GM08714 (cell line): ENCODE measurements at regions not wholly inside any gene's neighbourhood (a gene's known extent, or its start where the extent isn't known, plus 50 kb on each side); places are given as distances from the start of the nearest gene placed in this dataset.
"Not testable (repeated sequence)": the region's sequence is repeated elsewhere in the genome, so short reads cannot be mapped to it uniquely, and the experiment has no call there.

Experiments
- H3K4me3 ChIP-seq: fragments of 200-500 bp; sonication (Bioruptor generic); 2 replicates; pipeline ENCODE4 v1.5.1; 2014; ENCODE audit warnings: mild to moderate bottlenecking, low read length, inconsistent platforms
- ZNF274 ChIP-seq: IDR thresholded peaks from 2 replicates; pipeline ENCODE4 v1.6.1; 2012; ENCODE audit warnings: mild to moderate bottlenecking, low read depth, low read length

- no peak overlapping the region for H3K4me3 ChIP-seq
- TF ChIP-seq ZNF274: no peak
These were observed 139.3 kb upstream of the CDK13 start for GRCh38 chr7:39810710-39811109.

- TF ChIP-seq ZNF274: no peak
- H3K4me3 ChIP-seq: no peak overlapping the region
These were observed 138.9 kb upstream of the CDK13 start for GRCh38 chr7:39811161-39811614.

GRCh38 chr7:39816462-39817060 lies 133.5 kb upstream of the CDK13 start:
- no peak for TF ChIP-seq ZNF274
- H3K4me3 ChIP-seq: no peak overlapping the region

- no peak for TF ChIP-seq ZNF274
- H3K4me3 ChIP-seq: no peak overlapping the region
These were observed 130.5 kb upstream of the CDK13 start for GRCh38 chr7:39819514-39819913.

- TF ChIP-seq ZNF274: no peak
- no peak overlapping the region for H3K4me3 ChIP-seq
These were observed 125.4 kb upstream of the CDK13 start for GRCh38 chr7:39824456-39825200.

GRCh38 chr7:39825401-39825980 lies 124.6 kb upstream of the CDK13 start:
- no peak for TF ChIP-seq ZNF274
- no peak overlapping the region for H3K4me3 ChIP-seq

GRCh38 chr7:39826166-39826565 lies 123.9 kb upstream of the CDK13 start:
- no peak for TF ChIP-seq ZNF274
- H3K4me3 ChIP-seq: no peak overlapping the region

GRCh38 chr7:39827571-39827970 lies 122.5 kb upstream of the CDK13 start:
- no peak overlapping the region for H3K4me3 ChIP-seq
- no peak for TF ChIP-seq ZNF274

GRCh38 chr7:39829028-39829427 lies 121.0 kb upstream of the CDK13 start:
- TF ChIP-seq ZNF274: no peak
- H3K4me3 ChIP-seq: no peak overlapping the region

GRCh38 chr7:39832519-39833085 lies 117.5 kb upstream of the CDK13 start:
- no peak for TF ChIP-seq ZNF274
- H3K4me3 ChIP-seq: no peak overlapping the region; the same call in 1 of the 2 replicates

- H3K4me3 ChIP-seq: not testable (repeated sequence)
These were observed 116.8 kb upstream of the CDK13 start for GRCh38 chr7:39833180-39833799.

- not testable (repeated sequence) for H3K4me3 ChIP-seq
These were observed 116.0 kb upstream of the CDK13 start for GRCh38 chr7:39833865-39834634.

- TF ChIP-seq ZNF274: no peak
- no peak overlapping the region for H3K4me3 ChIP-seq
These were observed 111.7 kb upstream of the CDK13 start for GRCh38 chr7:39838326-39838725.

- TF ChIP-seq ZNF274: no peak
- no peak overlapping the region for H3K4me3 ChIP-seq
These were observed 105.0 kb upstream of the CDK13 start for GRCh38 chr7:39845006-39845405.
